ENCODE measurements at regions not wholly inside any gene's neighbourhood (a gene's known extent, or its start where the extent isn't known, plus 50 kb on each side); places are given as distances from the start of the nearest gene placed in this dataset.

DNA sequence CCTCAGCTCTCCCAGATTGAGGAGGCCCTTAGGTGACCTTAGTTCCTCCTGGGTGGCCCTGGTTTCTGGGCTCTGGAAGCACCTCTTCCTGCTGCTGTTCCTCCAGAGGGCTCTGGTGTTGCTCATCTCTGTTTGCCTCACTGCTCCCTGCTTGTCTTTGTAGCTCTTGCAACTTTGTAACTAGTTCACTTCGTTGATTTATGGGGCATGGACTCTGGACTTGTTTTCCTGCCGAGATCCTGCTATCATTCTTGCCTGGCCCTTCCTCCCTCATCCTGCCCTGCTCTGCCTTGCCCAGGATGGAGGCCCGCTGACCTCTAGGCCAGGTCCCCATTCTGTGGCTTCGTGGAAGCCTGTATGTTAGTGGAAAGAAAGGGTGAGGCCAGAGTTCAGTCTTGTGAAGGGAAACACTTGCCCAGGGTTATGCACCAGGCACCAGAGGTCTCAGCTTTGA lies 169.3 kb downstream of the MACROH2A1 start (continued):
- TF ChIP-seq, protein P1, sequence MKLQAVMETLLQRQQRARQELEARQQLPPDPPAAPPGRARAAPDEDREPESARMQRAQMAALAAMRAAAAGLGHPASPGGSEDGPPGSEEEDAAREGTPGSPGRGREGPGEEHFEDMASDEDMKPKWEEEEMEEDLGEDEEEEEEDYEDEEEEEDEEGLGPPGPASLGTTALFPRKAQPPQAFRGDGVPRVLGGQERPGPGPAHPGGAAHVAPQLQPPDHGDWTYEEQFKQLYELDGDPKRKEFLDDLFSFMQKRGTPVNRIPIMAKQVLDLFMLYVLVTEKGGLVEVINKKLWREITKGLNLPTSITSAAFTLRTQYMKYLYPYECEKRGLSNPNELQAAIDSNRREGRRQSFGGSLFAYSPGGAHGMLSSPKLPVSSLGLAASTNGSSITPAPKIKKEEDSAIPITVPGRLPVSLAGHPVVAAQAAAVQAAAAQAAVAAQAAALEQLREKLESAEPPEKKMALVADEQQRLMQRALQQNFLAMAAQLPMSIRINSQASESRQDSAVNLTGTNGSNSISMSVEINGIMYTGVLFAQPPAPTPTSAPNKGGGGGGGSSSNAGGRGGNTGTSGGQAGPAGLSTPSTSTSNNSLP (IDR thresholded peaks at IDR 0.05; ENCODE audit: low read depth, low read length): no peak
- no peak for TF ChIP-seq ZZZ3 (CRISPR knock-in tag; IDR thresholded peaks at IDR 0.05; ENCODE audit: borderline replicate concordance)
- TF ChIP-seq, protein P2, sequence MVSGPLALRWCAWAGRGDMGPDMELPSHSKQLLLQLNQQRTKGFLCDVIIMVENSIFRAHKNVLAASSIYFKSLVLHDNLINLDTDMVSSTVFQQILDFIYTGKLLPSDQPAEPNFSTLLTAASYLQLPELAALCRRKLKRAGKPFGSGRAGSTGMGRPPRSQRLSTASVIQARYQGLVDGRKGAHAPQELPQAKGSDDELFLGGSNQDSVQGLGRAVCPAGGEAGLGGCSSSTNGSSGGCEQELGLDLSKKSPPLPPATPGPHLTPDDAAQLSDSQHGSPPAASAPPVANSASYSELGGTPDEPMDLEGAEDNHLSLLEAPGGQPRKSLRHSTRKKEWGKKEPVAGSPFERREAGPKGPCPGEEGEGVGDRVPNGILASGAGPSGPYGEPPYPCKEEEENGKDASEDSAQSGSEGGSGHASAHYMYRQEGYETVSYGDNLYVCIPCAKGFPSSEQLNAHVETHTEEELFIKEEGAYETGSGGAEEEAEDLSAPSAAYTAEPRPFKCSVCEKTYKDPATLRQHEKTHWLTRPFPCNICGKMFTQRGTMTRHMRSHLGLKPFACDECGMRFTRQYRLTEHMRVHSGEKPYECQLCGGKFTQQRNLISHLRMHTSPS (CRISPR knock-in tag; IDR thresholded peaks at IDR 0.05; ENCODE audit: low read depth): peak; percentile 94
- TF ChIP-seq, protein P3, sequence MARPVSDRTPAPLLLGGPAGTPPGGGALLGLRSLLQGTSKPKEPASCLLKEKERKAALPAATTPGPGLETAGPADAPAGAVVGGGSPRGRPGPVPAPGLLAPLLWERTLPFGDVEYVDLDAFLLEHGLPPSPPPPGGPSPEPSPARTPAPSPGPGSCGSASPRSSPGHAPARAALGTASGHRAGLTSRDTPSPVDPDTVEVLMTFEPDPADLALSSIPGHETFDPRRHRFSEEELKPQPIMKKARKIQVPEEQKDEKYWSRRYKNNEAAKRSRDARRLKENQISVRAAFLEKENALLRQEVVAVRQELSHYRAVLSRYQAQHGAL (CRISPR knock-in tag; IDR thresholded peaks at IDR 0.05; ENCODE audit: not compliant biosample characterization): no peak
- TF ChIP-seq, protein P4, sequence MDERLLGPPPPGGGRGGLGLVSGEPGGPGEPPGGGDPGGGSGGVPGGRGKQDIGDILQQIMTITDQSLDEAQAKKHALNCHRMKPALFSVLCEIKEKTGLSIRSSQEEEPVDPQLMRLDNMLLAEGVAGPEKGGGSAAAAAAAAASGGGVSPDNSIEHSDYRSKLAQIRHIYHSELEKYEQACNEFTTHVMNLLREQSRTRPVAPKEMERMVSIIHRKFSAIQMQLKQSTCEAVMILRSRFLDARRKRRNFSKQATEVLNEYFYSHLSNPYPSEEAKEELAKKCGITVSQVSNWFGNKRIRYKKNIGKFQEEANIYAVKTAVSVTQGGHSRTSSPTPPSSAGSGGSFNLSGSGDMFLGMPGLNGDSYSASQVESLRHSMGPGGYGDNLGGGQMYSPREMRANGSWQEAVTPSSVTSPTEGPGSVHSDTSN (CRISPR knock-in tag; IDR thresholded peaks at IDR 0.05): peak; percentile 42; the same call in 1 of the 2 replicates
- no peak for TF ChIP-seq ZFP62 (CRISPR knock-in tag; IDR thresholded peaks at IDR 0.05)
- TF ChIP-seq SP140L (CRISPR knock-in tag; IDR thresholded peaks at IDR 0.05; ENCODE audit: borderline replicate concordance): no peak
- no peak for TF ChIP-seq KDM5A (IDR thresholded peaks at IDR 0.05; ENCODE audit: borderline replicate concordance, low read length)
- no peak for TF ChIP-seq ZNF337 (CRISPR knock-in tag; IDR thresholded peaks at IDR 0.05; ENCODE audit: borderline replicate concordance, low read depth)
- no peak for TF ChIP-seq ZNF563 (CRISPR knock-in tag; IDR thresholded peaks at IDR 0.05)
- no peak for TF ChIP-seq SRSF1 (optimal IDR thresholded peaks at IDR 0.05; ENCODE audit: low read depth, low read length)
- no peak for TF ChIP-seq MLLT10 (CRISPR knock-in tag; IDR thresholded peaks at IDR 0.05)
- TF ChIP-seq DNMT1 (CRISPR knock-in tag; IDR thresholded peaks at IDR 0.05): 0 out of 2 replicates have a peak, but pooled peaks have one; percentile 32
- TF ChIP-seq RBM39 (IDR thresholded peaks at IDR 0.05; ENCODE audit: low read depth, low read length, poor library complexity, severe bottlenecking): no peak
- no peak for TF ChIP-seq ZNF782 (CRISPR knock-in tag; IDR thresholded peaks at IDR 0.05; ENCODE audit: borderline replicate concordance)
- TF ChIP-seq SIX1 (CRISPR knock-in tag; IDR thresholded peaks at IDR 0.05; ENCODE audit: borderline replicate concordance): no peak
- TF ChIP-seq DMAP1 (CRISPR knock-in tag; IDR thresholded peaks at IDR 0.05): no peak
- TF ChIP-seq ZC3H4 (CRISPR knock-in tag; IDR thresholded peaks at IDR 0.05; ENCODE audit: borderline replicate concordance): no peak
- TF ChIP-seq ZFX (CRISPR knock-in tag; IDR thresholded peaks at IDR 0.05; ENCODE audit: low read depth): peak; percentile 81
- TF ChIP-seq, protein P5, sequence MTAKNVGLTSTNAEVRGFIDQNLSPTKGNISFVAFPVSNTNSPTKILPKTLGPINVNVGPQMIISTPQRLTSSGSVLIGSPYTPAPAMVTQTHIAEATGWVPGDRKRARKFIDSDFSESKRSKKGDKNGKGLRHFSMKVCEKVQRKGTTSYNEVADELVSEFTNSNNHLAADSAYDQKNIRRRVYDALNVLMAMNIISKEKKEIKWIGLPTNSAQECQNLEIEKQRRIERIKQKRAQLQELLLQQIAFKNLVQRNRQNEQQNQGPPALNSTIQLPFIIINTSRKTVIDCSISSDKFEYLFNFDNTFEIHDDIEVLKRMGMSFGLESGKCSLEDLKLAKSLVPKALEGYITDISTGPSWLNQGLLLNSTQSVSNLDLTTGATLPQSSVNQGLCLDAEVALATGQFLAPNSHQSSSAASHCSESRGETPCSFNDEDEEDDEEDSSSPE (CRISPR knock-in tag; IDR thresholded peaks at IDR 0.05): no peak
- TF ChIP-seq, protein P6, sequence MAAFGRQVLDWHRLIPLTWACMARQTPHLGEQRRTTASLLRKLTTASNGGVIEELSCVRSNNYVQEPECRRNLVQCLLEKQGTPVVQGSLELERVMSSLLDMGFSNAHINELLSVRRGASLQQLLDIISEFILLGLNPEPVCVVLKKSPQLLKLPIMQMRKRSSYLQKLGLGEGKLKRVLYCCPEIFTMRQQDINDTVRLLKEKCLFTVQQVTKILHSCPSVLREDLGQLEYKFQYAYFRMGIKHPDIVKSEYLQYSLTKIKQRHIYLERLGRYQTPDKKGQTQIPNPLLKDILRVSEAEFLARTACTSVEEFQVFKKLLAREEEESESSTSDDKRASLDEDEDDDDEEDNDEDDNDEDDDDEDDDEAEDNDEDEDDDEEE (CRISPR knock-in tag; IDR thresholded peaks at IDR 0.05): no peak
- TF ChIP-seq BRD4 (CRISPR knock-in tag; IDR thresholded peaks at IDR 0.05): no peak

Data from HepG2 (cell line).